HG03135 (cell line): ENCODE measurements at regions not wholly inside any gene's neighbourhood (a gene's known extent, or its start where the extent isn't known, plus 50 kb on each side); places are given as distances from the start of the nearest gene placed in this dataset.
A peak's percentile ranks its signal among the peaks of the same experiment; 100 is the strongest.
"Not testable (repeated sequence)": the region's sequence is repeated elsewhere in the genome, so short reads cannot be mapped to it uniquely, and the experiment has no call there.

ENCODE experiments used
- ATAC-seq: cut with Tn5 transposase; IDR thresholded peaks from one replicate; pipeline ENCODE4 v1.9.1; 2021; ENCODE audit warnings: mild to moderate bottlenecking, moderate library complexity; ENCODE audit not compliant: unreplicated experiment

DNA sequence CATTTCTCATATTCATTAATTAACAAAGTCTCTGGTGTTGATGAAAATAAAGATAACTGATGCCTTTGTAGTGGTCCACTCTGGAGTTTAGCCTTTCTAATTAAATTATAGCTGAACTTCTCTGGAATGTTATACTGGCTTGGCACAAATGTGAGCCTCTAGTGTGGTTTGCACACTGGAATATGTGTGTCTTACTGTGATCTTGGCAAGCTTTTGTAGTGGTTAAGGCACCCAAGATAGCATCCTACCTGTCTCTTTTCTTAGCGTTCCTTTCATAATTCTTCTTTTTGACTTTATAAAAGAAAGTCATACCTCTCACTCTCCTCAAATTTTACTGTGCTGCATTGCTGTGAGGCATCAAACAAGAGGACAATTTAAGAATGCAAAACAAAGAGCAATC, 107.4 kb downstream of the UTRN start:
- no peak for ATAC-seq

GRCh38 chr6:144394210-144394609, 109.1 kb downstream of the UTRN start:
- ATAC-seq = no peak

- ATAC-seq = no peak
Observed at GRCh38 chr6:144395014-144395413, 109.9 kb downstream of the UTRN start.

- no peak for ATAC-seq
Observed at GRCh38 chr6:144395826-144396225, 110.7 kb downstream of the UTRN start.

GRCh38 chr6:144397141-144397540, 112.0 kb downstream of the UTRN start:
- no peak for ATAC-seq

DNA sequence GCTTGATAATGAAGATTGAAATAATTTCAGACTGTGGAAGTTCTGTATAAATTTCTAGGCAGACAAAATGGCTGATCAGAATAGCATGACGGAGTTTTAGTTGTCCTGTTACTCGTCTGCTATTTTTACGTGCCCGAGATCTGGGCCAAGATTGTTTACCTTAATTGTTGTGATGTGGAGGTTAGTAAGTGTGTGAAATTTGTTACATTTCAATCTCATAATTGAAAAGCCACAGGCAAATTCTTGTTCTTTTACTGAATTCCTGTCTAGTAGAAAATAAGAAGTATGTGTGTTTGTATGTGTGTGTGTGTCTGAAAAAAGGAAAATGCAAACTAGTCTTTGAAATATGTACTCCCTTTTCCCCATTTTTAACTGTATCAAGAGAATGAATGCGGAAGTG, 115.2 kb downstream of the UTRN start:
- no peak for ATAC-seq

DNA sequence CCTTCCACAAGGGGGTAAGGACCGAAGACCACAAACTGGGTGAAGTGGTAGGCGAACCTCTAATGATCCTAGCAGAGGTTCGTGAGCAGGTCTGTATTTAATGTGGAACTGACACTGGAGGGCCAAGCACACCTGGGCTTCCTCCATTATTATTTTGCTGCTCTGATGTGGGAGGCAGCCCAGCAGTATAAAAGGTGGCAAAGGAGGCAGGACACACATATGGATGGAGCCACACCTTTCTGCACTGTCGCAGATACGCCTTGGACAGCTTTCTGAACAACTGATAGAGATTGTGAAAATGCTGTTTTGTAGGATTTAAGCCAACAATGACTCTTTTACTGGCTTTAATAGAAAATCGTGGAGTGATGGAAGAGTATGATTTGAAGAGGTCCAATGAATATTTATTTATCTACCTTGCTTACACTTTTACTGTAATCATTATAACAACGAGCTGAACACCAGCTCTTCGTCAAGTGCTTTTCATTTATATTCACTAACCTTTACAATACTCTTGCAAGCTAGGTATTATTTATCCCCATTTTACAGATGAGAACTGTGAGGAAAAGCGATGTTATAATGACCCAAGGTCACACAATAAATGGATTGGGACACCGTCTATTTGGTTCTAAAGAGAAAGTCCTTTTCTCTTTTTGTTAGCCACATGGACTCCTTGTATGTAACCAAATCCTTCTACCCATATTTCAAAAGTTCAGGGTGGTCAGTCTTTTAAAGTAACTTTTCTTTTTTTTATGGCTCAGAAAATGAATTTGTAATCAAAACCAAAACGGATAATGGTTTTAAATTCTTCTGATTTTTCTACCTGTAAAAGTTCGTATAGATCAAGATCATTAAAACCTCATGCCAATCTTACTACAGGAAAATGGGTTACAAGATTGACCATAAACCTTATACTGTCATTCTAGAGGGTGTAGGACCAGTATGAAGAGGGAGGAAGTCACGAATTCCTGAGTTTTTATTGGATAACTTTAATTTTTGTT, 116.9 kb downstream of the UTRN start:
- ATAC-seq = no peak

GRCh38 chr6:144402750-144403149, 117.6 kb downstream of the UTRN start:
- no peak for ATAC-seq

DNA sequence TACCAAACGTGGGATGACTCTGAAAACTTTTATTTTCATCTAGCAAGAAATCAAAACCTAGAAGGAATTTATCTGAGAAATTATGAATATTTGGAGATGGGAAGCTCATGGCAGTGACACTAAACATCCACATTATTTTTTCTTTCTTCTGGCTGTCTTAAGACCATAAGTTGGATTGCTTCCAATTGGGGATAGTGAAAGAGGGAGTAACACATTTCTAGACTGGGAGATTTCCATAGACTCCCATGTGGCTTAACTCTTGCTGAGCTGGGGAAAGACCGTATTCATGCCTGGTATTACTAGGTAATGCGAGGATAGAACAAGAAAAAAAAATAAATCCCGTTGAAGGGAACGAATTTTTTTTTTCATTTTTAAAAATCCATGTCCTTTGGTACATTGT, 120.0 kb downstream of the UTRN start:
- no peak for ATAC-seq

GRCh38 chr6:144406796-144407195, 121.7 kb downstream of the UTRN start:
- ATAC-seq = no peak

DNA sequence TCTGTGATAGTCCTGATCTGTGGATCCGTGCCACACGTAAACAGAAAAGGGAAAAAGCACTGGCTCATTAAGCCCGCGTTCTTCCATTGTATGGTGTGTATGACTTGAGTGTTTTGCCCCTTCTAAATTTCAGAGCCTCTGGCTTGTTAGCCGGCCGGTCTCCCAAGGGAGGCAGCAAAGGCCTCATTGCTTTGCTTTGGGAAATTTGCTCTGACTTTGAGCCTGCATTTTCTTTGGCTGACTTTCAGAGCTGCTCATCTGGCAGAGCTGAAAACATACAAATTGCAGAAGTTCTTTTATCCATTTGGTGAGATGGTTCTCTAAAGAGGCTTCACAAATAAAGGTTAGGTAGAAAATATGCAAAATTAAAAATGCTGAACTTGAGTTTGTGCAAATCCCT, 123.0 kb downstream of the UTRN start:
- ATAC-seq = no peak

DNA sequence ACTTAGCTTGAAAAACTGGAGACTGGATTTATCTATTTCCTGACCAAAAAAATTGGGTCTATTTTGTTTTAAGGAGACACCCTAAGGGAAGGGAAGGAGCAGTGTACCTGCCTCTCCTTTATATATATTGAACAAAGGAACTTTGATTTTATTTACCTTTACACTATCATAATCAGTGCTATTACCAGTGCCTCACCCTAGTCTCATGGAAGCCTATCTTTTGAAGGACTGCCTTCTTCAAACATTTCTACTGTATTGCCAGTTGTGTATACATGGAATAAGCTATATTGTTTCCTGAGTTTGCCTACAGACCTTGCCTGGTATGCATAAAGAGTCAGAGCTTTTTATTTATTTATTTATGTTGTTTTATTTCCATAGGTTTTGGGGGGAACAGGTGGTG, 124.9 kb downstream of the UTRN start:
- ATAC-seq = no peak

DNA sequence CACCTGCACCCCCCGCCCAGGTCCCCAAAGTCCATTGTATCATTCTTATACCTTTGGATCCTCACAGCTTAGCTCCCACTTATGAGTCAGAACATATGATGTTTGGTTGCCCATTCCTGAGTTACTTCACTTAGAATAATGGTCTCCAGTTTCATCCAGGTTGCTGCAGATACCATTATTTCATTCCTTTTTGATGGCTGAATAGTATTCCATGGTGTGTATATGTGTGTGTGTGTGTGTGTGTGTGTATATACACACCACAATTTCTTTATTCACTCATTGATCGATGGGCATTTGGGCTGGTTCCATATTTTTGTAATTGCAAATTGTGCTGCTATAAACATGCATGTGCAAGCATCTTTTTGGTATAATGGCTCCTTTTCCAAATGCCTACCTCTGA, 125.4 kb downstream of the UTRN start:
- ATAC-seq = not testable (repeated sequence)

DNA sequence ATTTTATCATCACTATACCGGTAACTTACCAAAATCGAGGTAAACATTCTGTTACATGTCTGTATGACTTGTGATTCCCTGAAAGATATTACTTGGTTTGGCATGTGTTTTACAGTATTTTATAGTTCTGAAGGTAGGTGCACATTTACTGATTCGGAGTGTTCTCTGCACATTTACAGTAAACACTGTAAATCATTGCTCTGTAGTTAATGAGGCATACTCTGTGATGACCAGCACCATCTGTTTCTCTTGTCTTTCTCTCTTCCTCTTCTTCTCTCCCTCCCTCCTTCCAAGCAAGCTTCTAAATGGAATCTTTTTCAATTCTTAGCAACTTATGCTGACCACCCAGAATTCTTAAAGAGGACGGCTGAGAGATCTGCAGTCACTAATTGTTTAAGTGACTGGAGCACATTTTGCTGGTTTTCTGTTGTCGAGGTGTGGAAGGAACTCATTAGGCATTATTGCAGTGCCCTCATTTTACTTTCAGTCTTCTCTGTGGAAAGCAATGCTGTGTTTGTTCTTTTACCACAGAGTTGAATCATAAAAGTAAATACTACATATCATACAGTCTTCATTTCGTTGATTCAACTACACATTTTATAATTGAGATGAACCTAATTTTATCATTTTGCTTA, 126.5 kb downstream of the UTRN start:
- ATAC-seq = peak; percentile 69

GRCh38 chr6:144413418-144413817, 128.3 kb downstream of the UTRN start:
- ATAC-seq = no peak

GRCh38 chr6:144415014-144415413, 129.9 kb downstream of the UTRN start:
- ATAC-seq = no peak

- no peak for ATAC-seq
Observed at GRCh38 chr6:144415835-144416237, 130.7 kb downstream of the UTRN start.

DNA sequence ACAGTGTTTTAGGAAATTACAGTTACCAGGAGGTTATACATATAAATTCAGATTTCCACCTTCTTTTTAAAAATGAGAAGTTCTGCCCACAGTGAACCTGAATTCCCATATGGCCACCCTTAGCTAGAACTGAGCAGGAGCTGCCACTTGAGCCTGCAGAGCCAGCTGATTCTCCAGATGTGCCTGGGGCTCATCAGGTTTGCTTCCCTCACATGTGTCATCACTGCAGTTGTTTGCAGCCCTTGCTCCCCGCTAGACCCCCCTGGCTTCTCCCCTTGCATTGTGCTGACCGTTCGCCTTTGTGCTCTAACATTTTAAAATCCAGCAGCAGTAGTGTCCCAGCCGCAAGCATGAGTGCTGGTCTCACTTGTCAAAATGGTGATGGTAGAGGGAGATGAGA, 131.1 kb downstream of the UTRN start:
- ATAC-seq = no peak

GRCh38 chr6:144416773-144417172, 131.6 kb downstream of the UTRN start:
- no peak for ATAC-seq

- no peak for ATAC-seq
Observed at GRCh38 chr6:144417681-144418080, 132.5 kb downstream of the UTRN start.

- no peak for ATAC-seq
Observed at GRCh38 chr6:144418959-144419545, 133.9 kb downstream of the UTRN start.

DNA sequence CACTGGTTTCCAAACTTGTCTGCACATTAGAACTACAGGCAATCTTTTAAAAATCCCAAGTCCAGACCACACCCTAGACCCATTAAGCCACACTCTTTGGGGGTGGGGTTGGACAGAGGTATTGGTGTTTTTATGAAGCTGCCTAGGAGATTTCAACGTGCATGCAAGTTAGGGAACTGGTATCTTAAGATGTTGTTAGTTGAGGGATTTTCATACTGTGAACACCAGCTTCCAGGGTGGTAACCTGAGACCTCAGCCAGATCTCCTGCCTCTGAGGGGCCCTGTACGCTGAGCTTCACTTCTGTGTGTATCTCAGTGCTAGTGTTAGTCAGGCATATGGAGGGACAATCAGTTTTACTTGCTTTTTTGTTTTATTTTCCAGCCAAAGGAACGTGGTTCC, 138.0 kb downstream of the UTRN start:
- no peak for ATAC-seq
